IPS-20b (cell line): ENCODE measurements at regions not wholly inside any gene's neighbourhood (a gene's known extent, or its start where the extent isn't known, plus 50 kb on each side); places are given as distances from the start of the nearest gene placed in this dataset.
"Not testable (repeated sequence)": the region's sequence is repeated elsewhere in the genome, so short reads cannot be mapped to it uniquely, and the experiment has no call there.

ENCODE experiments used
- H3K27ac ChIP-seq: one replicate; pipeline ENCODE4 v1.5.1; 2013; ENCODE audit warnings: low read length
- H3K27me3 ChIP-seq: 2 replicates; pipeline ENCODE4 v1.6.1; 2013; ENCODE audit warnings: mild to moderate bottlenecking, low read length, inconsistent platforms; ENCODE audit not compliant: insufficient read depth
- H3K36me3 ChIP-seq: 2 replicates; pipeline ENCODE4 v1.6.1; 2013; ENCODE audit warnings: low read depth, mild to moderate bottlenecking, inconsistent platforms, low read length, moderate library complexity; ENCODE audit not compliant: insufficient read depth
- H3K4me1 ChIP-seq: 2 replicates; pipeline ENCODE4 v1.6.1; 2013; ENCODE audit warnings: mild to moderate bottlenecking, control low read depth, inconsistent platforms, low read length, moderate library complexity; ENCODE audit not compliant: insufficient read depth
- H3K4me3 ChIP-seq: 2 replicates; pipeline ENCODE4 v1.5.1; 2013; ENCODE audit warnings: mild to moderate bottlenecking, low read length, inconsistent platforms
- H3K9ac ChIP-seq: 2 replicates; pipeline ENCODE4 v1.6.1; 2013; ENCODE audit warnings: low read depth, mild to moderate bottlenecking, inconsistent platforms, low read length, moderate library complexity
- H3K9me3 ChIP-seq: 2 replicates; pipeline ENCODE4 v1.6.1; 2013; ENCODE audit warnings: mild to moderate bottlenecking, low read depth, low read length, inconsistent platforms; ENCODE audit not compliant: insufficient read depth

GRCh38 chr16:29218649-29219048, 187.9 kb downstream of the NPIPB11 start:
- H3K4me3 ChIP-seq, H3K36me3 ChIP-seq, H3K4me1 ChIP-seq, H3K9me3 ChIP-seq, H3K27ac ChIP-seq, H3K9ac ChIP-seq, H3K27me3 ChIP-seq: not testable (repeated sequence)

- H3K9me3 ChIP-seq, H3K27me3 ChIP-seq, H3K9ac ChIP-seq, H3K36me3 ChIP-seq, H3K4me3 ChIP-seq, H3K4me1 ChIP-seq, H3K27ac ChIP-seq: not testable (repeated sequence)
Measured at GRCh38 chr16:29218171-29218570, 188.3 kb downstream of the NPIPB11 start.

- not testable (repeated sequence) for H3K9me3 ChIP-seq, H3K4me3 ChIP-seq, H3K4me1 ChIP-seq, H3K36me3 ChIP-seq, H3K27me3 ChIP-seq, H3K9ac ChIP-seq, H3K27ac ChIP-seq
Measured at GRCh38 chr16:29217752-29218126, 188.8 kb downstream of the NPIPB11 start.

GRCh38 chr16:29217104-29217751, 189.3 kb downstream of the NPIPB11 start:
- H3K4me1 ChIP-seq, H3K36me3 ChIP-seq, H3K27ac ChIP-seq, H3K9ac ChIP-seq, H3K27me3 ChIP-seq, H3K9me3 ChIP-seq, H3K4me3 ChIP-seq: not testable (repeated sequence)

- not testable (repeated sequence) for H3K9ac ChIP-seq, H3K27me3 ChIP-seq, H3K36me3 ChIP-seq, H3K4me3 ChIP-seq, H3K27ac ChIP-seq, H3K4me1 ChIP-seq, H3K9me3 ChIP-seq
Measured at GRCh38 chr16:29213770-29214169, 192.7 kb downstream of the NPIPB11 start.

- not testable (repeated sequence) for H3K4me1 ChIP-seq, H3K9ac ChIP-seq, H3K27ac ChIP-seq, H3K4me3 ChIP-seq, H3K9me3 ChIP-seq, H3K36me3 ChIP-seq, H3K27me3 ChIP-seq
Measured at GRCh38 chr16:29213251-29213650, 193.3 kb downstream of the NPIPB11 start.

GRCh38 chr16:29212084-29213027, 194.2 kb downstream of the NPIPB11 start:
- H3K27me3 ChIP-seq, H3K9me3 ChIP-seq, H3K4me3 ChIP-seq, H3K36me3 ChIP-seq, H3K4me1 ChIP-seq, H3K9ac ChIP-seq, H3K27ac ChIP-seq: not testable (repeated sequence)

- H3K27me3 ChIP-seq, H3K27ac ChIP-seq, H3K36me3 ChIP-seq, H3K9ac ChIP-seq, H3K4me3 ChIP-seq, H3K4me1 ChIP-seq, H3K9me3 ChIP-seq: not testable (repeated sequence)
Measured at GRCh38 chr16:29211456-29211855, 195.1 kb downstream of the NPIPB11 start.

- H3K27ac ChIP-seq, H3K9ac ChIP-seq, H3K36me3 ChIP-seq, H3K27me3 ChIP-seq, H3K9me3 ChIP-seq, H3K4me1 ChIP-seq, H3K4me3 ChIP-seq: not testable (repeated sequence)
Measured at GRCh38 chr16:29210299-29211150, 196.0 kb downstream of the NPIPB11 start.

- not testable (repeated sequence) for H3K36me3 ChIP-seq
Measured at GRCh38 chr16:29206120-29206519, 200.4 kb downstream of the NPIPB11 start.

GRCh38 chr16:29205151-29205550, 201.4 kb downstream of the NPIPB11 start:
- H3K9ac ChIP-seq, H3K36me3 ChIP-seq, H3K27me3 ChIP-seq, H3K4me1 ChIP-seq, H3K9me3 ChIP-seq, H3K27ac ChIP-seq, H3K4me3 ChIP-seq: not testable (repeated sequence)

More at GRCh38 chr16:29206120-29206519, 200.4 kb downstream of the NPIPB11 start:
- not testable (repeated sequence) for H3K27me3 ChIP-seq, H3K9ac ChIP-seq, H3K4me1 ChIP-seq, H3K9me3 ChIP-seq, H3K27ac ChIP-seq, H3K4me3 ChIP-seq

GRCh38 chr16:29204806-29205135, 201.7 kb downstream of the NPIPB11 start:
- Histone ChIP-seq H3K4me1 (no peaks in the 10 kb centered on the region; the same call in 1 of the 2 replicates), H3K9me3 (no peaks in the 10 kb centered on the region), H3K4me3 (no peak overlapping the region), H3K9ac (no peak overlapping the region), H3K27me3 (no peaks in the 10 kb centered on the region; the same call in 1 of the 2 replicates), H3K27ac (no peak overlapping the region), H3K36me3 (no peaks in the 10 kb centered on the region)
